T-helper 1 cell treated with Interleukin-12 subunit alpha and Interleukin-12 subunit beta and Interleukin-4 antibody, amounts not matched to agents 30 μg/mL and 1 μg/mL, for 36 hours (primary cell): ENCODE measurements at regions not wholly inside any gene's neighbourhood (a gene's known extent, or its start where the extent isn't known, plus 50 kb on each side); places are given as distances from the start of the nearest gene placed in this dataset.
"Not testable (repeated sequence)": the region's sequence is repeated elsewhere in the genome, so short reads cannot be mapped to it uniquely, and the experiment has no call there.

Source experiments
- H3K27ac Mint-ChIP-seq: one replicate; pipeline ENCODE4 v1.8.0; 2021; ENCODE audit warnings: mild to moderate bottlenecking, mixed read lengths
- H3K27me3 Mint-ChIP-seq: one replicate; pipeline ENCODE4 v1.8.0; 2021; ENCODE audit warnings: low read depth, mixed read lengths
- H3K36me3 Mint-ChIP-seq: one replicate; pipeline ENCODE4 v1.8.0; 2021; ENCODE audit warnings: low read depth, mixed read lengths
- H3K4me1 Mint-ChIP-seq: one replicate; pipeline ENCODE4 v1.8.0; 2021; ENCODE audit warnings: low read depth, mixed read lengths
- H3K4me3 Mint-ChIP-seq: one replicate; pipeline ENCODE4 v1.8.0; 2021; ENCODE audit warnings: mild to moderate bottlenecking, moderate library complexity, mixed read lengths
- H3K9me3 Mint-ChIP-seq: one replicate; pipeline ENCODE4 v1.8.0; 2021; ENCODE audit warnings: mixed read lengths

- H3K4me1 Mint-ChIP-seq, result peaks cover 2% of the 10 kb centered on the region
These were observed 128.9 kb downstream of the ELOVL4 start for GRCh38 chr6:79818471-79818870.

GRCh38 chr6:79814940-79815339 is 132.4 kb downstream of the ELOVL4 start:
- no peak overlapping the region for H3K27ac Mint-ChIP-seq
- H3K27me3 Mint-ChIP-seq, result no peaks in the 10 kb centered on the region
- no peak overlapping the region for H3K4me3 Mint-ChIP-seq
- no peaks in the 10 kb centered on the region for H3K9me3 Mint-ChIP-seq
- H3K36me3 Mint-ChIP-seq, result no peaks in the 10 kb centered on the region
- peaks cover 2% of the 10 kb centered on the region for H3K4me1 Mint-ChIP-seq

More at GRCh38 chr6:79818471-79818870, 128.9 kb downstream of the ELOVL4 start:
- H3K36me3 Mint-ChIP-seq, result no peaks in the 10 kb centered on the region
- no peaks in the 10 kb centered on the region for H3K9me3 Mint-ChIP-seq
- no peak overlapping the region for H3K27ac Mint-ChIP-seq
- H3K27me3 Mint-ChIP-seq, result peaks cover 4% of the 10 kb centered on the region
- H3K4me3 Mint-ChIP-seq, result no peak overlapping the region

DNA sequence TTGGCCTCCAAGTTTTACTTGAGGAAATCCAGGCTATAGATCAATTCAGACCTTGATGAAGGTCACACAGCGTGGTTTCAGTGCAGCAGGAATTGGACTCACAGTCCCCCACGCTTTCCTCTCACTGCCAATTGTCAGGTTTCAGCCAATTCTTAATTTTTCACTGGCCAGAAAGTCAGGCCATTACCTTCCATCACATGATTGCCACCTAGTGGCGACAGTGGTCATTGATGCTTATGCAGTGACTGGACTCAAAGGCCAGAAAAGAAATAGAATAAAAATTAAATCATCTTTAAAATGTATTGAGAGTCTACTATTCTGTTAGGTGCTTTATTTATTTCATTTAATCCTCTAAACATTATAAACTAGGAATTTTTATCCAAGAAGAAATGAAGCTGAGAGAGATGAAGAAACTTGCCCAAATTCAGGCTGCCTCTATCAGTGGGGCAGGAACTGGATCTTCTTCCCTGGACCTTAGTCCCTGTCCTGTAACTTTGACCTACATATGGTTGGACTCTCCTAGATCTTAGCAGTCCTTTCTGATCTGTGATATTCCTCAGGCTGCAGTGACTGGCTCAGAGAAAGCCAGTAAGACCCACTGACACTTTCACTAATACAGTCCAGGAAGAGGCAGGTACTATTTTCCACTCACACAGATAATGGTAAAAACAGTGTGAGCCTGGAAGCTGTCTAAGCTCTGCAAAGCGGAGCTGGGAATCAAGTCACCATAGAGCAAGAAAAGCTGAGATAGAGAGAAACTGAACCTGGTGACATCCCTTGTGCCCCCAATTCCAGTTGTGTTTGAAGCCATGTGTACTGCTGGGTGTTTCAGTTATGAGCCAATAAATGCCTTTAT is 133.3 kb downstream of the ELOVL4 start:
- H3K9me3 Mint-ChIP-seq, result no peaks in the 10 kb centered on the region
- peaks cover 2% of the 10 kb centered on the region for H3K4me1 Mint-ChIP-seq
- no peaks in the 10 kb centered on the region for H3K36me3 Mint-ChIP-seq
- H3K27me3 Mint-ChIP-seq, result no peaks in the 10 kb centered on the region
- no peak overlapping the region for H3K4me3 Mint-ChIP-seq
- no peak overlapping the region for H3K27ac Mint-ChIP-seq

DNA sequence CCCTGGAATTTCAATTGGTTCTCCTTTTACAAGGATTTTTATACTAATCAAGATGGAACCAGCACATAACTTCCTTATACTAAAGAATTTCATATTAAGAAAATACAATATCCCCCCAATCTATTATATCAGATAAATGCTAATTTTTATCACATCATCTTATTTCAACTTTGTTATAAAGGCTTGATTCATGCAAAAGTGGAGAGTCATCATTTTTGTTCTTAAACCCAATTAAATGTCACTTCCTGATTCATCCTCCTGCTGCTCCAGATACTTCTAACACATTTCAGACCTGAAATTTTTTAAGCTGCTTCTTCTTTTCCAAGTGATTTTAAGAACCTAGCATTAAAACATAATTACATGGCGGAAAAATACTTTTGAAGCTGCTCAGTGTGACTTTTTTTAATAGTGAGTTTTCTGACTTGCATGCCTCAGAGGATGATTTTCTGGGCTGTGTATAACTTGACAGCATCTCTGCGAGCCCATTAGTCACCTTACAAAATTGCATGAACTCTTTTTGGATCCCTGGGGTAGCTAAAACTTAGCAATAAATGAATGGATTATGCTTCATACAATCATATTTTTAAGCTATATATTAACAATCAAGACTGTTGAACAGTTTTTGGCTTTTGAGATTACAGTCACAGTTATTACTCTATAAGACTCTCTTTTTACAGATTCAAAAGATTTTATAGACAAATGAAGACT is 134.1 kb downstream of the ELOVL4 start:
- Mint-ChIP-seq H3K4me3 (no peak overlapping the region), H3K9me3 (no peaks in the 10 kb centered on the region), H3K4me1 (peaks cover 2% of the 10 kb centered on the region), H3K36me3 (no peaks in the 10 kb centered on the region), H3K27ac (no peak overlapping the region), H3K27me3 (no peaks in the 10 kb centered on the region)

DNA sequence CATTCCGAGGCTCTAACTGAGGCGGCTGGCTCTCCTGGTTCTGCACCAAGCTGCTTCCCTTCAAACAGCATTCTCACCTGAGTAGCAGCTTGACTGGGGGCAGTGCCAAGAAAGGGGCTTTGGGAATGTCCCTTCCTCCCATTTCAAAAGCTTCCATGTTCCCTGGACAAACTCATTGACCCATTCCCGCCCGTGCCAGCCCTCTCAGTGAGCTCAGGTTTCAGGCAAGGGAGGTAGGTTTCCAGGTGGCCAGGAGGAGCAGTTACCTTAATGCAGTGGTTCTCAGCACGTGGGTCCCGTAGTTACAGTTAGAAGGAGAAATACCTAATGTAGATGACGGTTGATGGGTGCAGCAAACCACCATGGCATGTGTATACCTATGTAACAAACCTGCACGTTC is 135.2 kb downstream of the ELOVL4 start:
- H3K36me3 Mint-ChIP-seq, result no peaks in the 10 kb centered on the region
- no peak overlapping the region for H3K27ac Mint-ChIP-seq
- H3K27me3 Mint-ChIP-seq, result no peaks in the 10 kb centered on the region
- peaks cover 2% of the 10 kb centered on the region for H3K4me1 Mint-ChIP-seq
- H3K4me3 Mint-ChIP-seq, result no peak overlapping the region
- no peaks in the 10 kb centered on the region for H3K9me3 Mint-ChIP-seq

- no peaks in the 10 kb centered on the region for H3K9me3 Mint-ChIP-seq
- H3K27me3 Mint-ChIP-seq, result no peaks in the 10 kb centered on the region
- no peaks in the 10 kb centered on the region for H3K36me3 Mint-ChIP-seq
- H3K4me3 Mint-ChIP-seq, result no peak overlapping the region
- no peak overlapping the region for H3K27ac Mint-ChIP-seq
- H3K4me1 Mint-ChIP-seq, result peaks cover 2% of the 10 kb centered on the region
These were observed 136.5 kb downstream of the ELOVL4 start for GRCh38 chr6:79810871-79811270.

GRCh38 chr6:79810185-79810705 is 137.1 kb downstream of the ELOVL4 start:
- Mint-ChIP-seq H3K27ac (no peak overlapping the region), H3K9me3 (peaks cover 6% of the 10 kb centered on the region), H3K4me3 (no peak overlapping the region), H3K4me1 (peaks cover 2% of the 10 kb centered on the region), H3K36me3 (no peaks in the 10 kb centered on the region), H3K27me3 (no peaks in the 10 kb centered on the region)

- H3K36me3 Mint-ChIP-seq, result no peaks in the 10 kb centered on the region
- H3K4me3 Mint-ChIP-seq, result no peak overlapping the region
- H3K27me3 Mint-ChIP-seq, result no peaks in the 10 kb centered on the region
- no peak overlapping the region for H3K27ac Mint-ChIP-seq
- H3K4me1 Mint-ChIP-seq, result peaks cover 8% of the 10 kb centered on the region
- peaks cover 6% of the 10 kb centered on the region for H3K9me3 Mint-ChIP-seq
These were observed 138.4 kb downstream of the ELOVL4 start for GRCh38 chr6:79808921-79809320.

DNA sequence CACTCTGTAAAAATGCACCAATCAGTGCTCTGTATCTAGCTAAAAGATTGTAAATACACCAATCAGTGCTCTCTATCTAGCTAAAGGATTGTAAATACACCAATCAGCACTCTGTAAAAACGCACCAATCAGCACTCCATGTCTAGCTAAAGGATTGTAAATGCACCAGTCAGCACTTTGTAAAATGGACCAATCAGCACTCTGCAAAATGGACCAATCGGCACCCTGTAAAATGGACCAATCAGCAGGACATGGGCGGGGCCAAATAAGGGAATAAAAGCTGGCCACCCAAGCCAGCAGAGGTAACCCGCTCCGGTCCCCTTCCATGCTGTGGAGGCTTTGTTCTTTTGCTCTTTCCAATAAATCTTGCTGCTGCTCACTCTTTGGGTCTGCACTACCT is 140.7 kb downstream of the ELOVL4 start:
- H3K4me1 Mint-ChIP-seq, H3K27ac Mint-ChIP-seq, H3K36me3 Mint-ChIP-seq, H3K4me3 Mint-ChIP-seq, H3K27me3 Mint-ChIP-seq, H3K9me3 Mint-ChIP-seq: not testable (repeated sequence)

DNA sequence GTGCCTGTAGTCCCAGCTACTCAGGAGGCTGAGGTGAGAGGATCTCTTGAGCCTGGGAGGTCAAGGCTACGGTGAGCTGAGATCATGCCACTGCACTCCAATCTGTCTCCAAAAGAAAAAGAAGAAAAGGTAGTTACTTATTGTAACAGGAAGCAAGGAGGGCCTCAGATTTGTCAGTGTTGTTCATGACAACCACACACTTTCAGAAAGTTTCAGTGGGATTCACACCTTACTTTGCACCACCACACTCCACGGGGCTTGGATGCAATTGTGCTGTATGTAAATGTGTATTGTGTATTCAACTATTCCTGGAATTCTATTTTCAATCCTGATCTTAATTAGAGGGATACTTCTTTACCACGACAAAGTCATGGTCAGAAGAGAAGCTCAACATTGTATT is 142.6 kb downstream of the ELOVL4 start:
- Mint-ChIP-seq H3K9me3 (peaks cover 6% of the 10 kb centered on the region), H3K36me3 (no peaks in the 10 kb centered on the region), H3K4me3 (no peak overlapping the region), H3K27me3 (no peaks in the 10 kb centered on the region), H3K27ac (no peak overlapping the region), H3K4me1 (peaks cover 7% of the 10 kb centered on the region)

GRCh38 chr6:79803917-79804316 is 143.4 kb downstream of the ELOVL4 start:
- Mint-ChIP-seq H3K4me1 (peaks cover 7% of the 10 kb centered on the region), H3K36me3 (no peaks in the 10 kb centered on the region), H3K27me3 (no peaks in the 10 kb centered on the region), H3K27ac (no peak overlapping the region), H3K4me3 (no peak overlapping the region), H3K9me3 (peaks cover 6% of the 10 kb centered on the region)

GRCh38 chr6:79802657-79803300 is 144.6 kb downstream of the ELOVL4 start:
- peaks cover 6% of the 10 kb centered on the region for H3K9me3 Mint-ChIP-seq
- peaks cover 7% of the 10 kb centered on the region for H3K4me1 Mint-ChIP-seq
- no peak overlapping the region for H3K27ac Mint-ChIP-seq
- H3K4me3 Mint-ChIP-seq, result no peak overlapping the region
- H3K27me3 Mint-ChIP-seq, result no peaks in the 10 kb centered on the region
- no peaks in the 10 kb centered on the region for H3K36me3 Mint-ChIP-seq

DNA sequence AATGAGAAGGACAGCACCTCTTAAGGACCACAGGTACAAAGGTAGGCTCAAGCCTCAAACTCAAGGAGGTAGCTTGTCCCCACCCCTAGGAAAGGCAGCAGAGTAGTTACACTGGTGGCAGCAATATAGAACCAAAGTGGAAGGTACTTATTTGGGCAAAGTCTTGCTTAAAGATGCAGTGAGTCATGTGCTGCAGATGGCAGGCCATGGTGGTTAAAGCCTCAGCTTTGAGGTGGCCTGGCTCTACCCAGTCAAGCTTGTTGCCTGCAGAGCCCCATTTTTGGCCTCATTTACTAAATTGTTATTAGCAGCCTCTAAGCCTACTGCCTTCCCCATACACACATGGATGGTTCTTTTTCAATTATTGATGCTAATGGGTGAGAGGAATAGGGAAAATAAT is 146.0 kb downstream of the ELOVL4 start:
- Mint-ChIP-seq H3K36me3 (no peaks in the 10 kb centered on the region), H3K27ac (no peak overlapping the region), H3K4me1 (peaks cover 7% of the 10 kb centered on the region)

DNA sequence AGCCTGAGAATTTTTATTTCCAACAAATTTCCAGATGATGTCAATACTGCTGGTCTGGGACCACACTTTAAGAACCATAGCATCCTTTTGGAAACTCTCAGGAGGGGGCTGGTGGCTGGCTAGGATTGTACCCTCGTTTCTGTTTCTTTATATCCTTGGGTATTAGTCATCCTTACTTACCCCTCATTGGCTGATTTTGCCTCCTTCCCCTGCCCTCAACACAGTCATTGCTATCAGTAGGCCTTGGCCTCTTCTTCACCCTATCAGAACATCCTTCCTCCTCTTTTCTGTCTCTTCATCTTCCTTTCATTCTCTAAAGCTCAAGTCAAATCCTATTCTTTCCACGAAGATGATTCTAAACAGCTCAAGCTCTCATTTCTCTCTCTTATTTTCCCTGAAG is 148.5 kb downstream of the ELOVL4 start:
- no peaks in the 10 kb centered on the region for H3K4me1 Mint-ChIP-seq

More for the DNA sequence above, 146.0 kb downstream of the ELOVL4 start:
- no peaks in the 10 kb centered on the region for H3K27me3 Mint-ChIP-seq
- peaks cover 6% of the 10 kb centered on the region for H3K9me3 Mint-ChIP-seq
- H3K4me3 Mint-ChIP-seq, result no peak overlapping the region

More for the DNA sequence above, 148.5 kb downstream of the ELOVL4 start:
- Mint-ChIP-seq H3K9me3 (no peaks in the 10 kb centered on the region), H3K27me3 (no peaks in the 10 kb centered on the region), H3K27ac (no peak overlapping the region), H3K36me3 (no peaks in the 10 kb centered on the region), H3K4me3 (no peak overlapping the region)
